ENCODE measurements at regions not wholly inside any gene's neighbourhood (a gene's known extent, or its start where the extent isn't known, plus 50 kb on each side); places are given as distances from the start of the nearest gene placed in this dataset.
"Not testable (repeated sequence)": the region's sequence is repeated elsewhere in the genome, so short reads cannot be mapped to it uniquely, and the experiment has no call there.

DNA sequence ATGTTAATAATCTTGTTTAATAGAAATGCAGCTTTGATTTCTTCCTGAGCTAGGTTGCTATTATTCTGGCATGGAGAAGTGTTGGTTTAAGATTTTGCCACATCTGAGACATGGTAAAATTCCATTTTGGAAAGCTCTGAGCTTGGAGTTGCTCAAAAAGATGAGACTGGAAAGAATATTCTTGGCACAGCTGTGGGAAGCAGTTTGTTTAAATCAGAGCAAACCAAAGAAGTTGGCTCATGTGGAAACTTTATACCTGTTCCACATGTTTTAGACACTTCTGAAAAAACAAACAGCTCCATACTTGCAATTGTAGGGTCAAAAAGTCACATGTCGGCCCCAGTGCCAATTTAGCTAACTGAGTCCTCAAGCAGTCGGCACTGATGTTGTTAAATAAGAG is 116.6 kb downstream of the SLC4A3 start:
- Histone ChIP-seq H3K27me3 (replicated peaks in 1 of 7) (peaks cover 0 to 17% (median 0%) of the 10 kb centered on the region in 7 donors), H3K4me3 (no peak overlapping the region), H3K27ac (no peak overlapping the region), H3K9me3 (no peaks in the 10 kb centered on the region), H3K36me3 (no peaks in the 10 kb centered on the region), H3K4me1 (no peaks in the 10 kb centered on the region)
- intact Hi-C loops (cut with DNase I; ENCODE audit: low total_unique reads) = no loop called here
- TF ChIP-seq, protein P1, sequence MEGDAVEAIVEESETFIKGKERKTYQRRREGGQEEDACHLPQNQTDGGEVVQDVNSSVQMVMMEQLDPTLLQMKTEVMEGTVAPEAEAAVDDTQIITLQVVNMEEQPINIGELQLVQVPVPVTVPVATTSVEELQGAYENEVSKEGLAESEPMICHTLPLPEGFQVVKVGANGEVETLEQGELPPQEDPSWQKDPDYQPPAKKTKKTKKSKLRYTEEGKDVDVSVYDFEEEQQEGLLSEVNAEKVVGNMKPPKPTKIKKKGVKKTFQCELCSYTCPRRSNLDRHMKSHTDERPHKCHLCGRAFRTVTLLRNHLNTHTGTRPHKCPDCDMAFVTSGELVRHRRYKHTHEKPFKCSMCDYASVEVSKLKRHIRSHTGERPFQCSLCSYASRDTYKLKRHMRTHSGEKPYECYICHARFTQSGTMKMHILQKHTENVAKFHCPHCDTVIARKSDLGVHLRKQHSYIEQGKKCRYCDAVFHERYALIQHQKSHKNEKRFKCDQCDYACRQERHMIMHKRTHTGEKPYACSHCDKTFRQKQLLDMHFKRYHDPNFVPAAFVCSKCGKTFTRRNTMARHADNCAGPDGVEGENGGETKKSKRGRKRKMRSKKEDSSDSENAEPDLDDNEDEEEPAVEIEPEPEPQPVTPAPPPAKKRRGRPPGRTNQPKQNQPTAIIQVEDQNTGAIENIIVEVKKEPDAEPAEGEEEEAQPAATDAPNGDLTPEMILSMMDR (IDR thresholded peaks at IDR 0.05 in 8 of 11, conservative IDR thresholded peaks at IDR 0.05 in 3 of 11) = no peak
- no peak for TF ChIP-seq POLR2A (IDR thresholded peaks at IDR 0.05)
- no peak for TF ChIP-seq POLR2AphosphoS5 (IDR thresholded peaks at IDR 0.05)
- DNase-seq = no peak
- WGBS, 5 donors = 77 to 86% (median 79%) methylated on average over 2 of the region's 2 CpGs

DNA sequence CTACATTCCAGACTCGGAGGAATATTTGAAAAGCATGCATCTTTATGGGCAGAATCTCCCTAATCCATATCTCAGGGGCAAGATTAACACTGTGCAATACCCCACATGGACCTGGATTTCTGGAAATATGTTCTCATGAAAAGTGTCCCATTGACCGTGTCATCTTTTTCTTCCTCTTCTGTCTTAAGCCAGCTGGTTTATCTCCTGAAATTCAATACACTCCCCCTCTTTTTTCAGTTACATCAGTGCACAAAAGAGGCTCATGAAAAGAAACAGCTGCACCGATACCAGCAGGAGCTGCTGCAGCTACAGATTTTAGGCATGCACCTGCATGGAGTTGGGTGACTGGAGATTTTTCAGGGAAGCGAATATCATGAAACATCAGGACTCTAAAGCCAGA is 117.2 kb downstream of the SLC4A3 start:
- Histone ChIP-seq H3K27ac (no peak overlapping the region), H3K4me3 (no peak overlapping the region), H3K36me3 (no peaks in the 10 kb centered on the region), H3K9me3 (no peaks in the 10 kb centered on the region), H3K4me1 (no peaks in the 10 kb centered on the region), H3K27me3 (replicated peaks in 1 of 7) (peaks cover 0 to 19% (median 0%) of the 10 kb centered on the region in 7 donors)
- WGBS, 5 donors = 61 to 86% (median 79%) methylated on average over 4 of the region's 4 CpGs
- TF ChIP-seq POLR2A (IDR thresholded peaks at IDR 0.05) = no peak
- no peak for TF ChIP-seq POLR2AphosphoS5 (IDR thresholded peaks at IDR 0.05)
- TF ChIP-seq, protein P1 (IDR thresholded peaks at IDR 0.05 in 8 of 11, conservative IDR thresholded peaks at IDR 0.05 in 3 of 11) = no peak
- DNase-seq = no peak
- intact Hi-C loops (cut with DNase I; ENCODE audit: low total_unique reads) = no loop called here

DNA sequence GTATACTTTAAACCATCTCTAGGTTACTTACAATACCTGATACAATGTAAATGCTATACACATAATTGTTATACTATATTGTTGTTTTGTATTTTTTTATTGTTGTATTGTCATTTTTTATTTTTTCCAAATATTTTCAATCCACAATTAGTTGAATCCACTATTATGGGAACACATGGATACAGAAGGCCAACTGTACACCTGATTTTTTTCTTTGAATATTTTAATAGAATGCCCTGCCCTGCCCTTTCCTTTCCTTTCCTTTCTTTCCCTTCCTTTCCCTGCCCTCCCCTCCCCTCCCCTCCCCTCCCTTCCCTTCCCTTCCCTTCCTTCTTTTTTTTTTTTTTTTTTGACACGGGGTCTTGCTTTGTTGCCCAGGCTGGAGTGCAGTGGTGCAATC is 120.2 kb downstream of the SLC4A3 start:
- Histone ChIP-seq H3K4me1 (no peaks in the 10 kb centered on the region), H3K27ac (no peak overlapping the region), H3K27me3 (replicated peaks in 1 of 7) (peaks cover 0 to 19% (median 0%) of the 10 kb centered on the region in 7 donors), H3K4me3 (no peak overlapping the region), H3K9me3 (peaks cover 0 to 8% (median 0%) of the 10 kb centered on the region in 8 donors), H3K36me3 (no peaks in the 10 kb centered on the region)
- 75 to 86% (median 78%) methylated on average over 1 of the region's 1 CpG for WGBS, 5 donors
- TF ChIP-seq POLR2AphosphoS5 (IDR thresholded peaks at IDR 0.05) (no peak), POLR2A (IDR thresholded peaks at IDR 0.05) (no peak)
- TF ChIP-seq, protein P1 (IDR thresholded peaks at IDR 0.05 in 8 of 11, conservative IDR thresholded peaks at IDR 0.05 in 3 of 11) = no peak
- intact Hi-C loops (cut with DNase I; ENCODE audit: low total_unique reads) = no loop called here
- no peak for DNase-seq

- Histone ChIP-seq H3K27me3 (replicated peaks in 1 of 7) (peaks cover 0 to 19% (median 0%) of the 10 kb centered on the region in 7 donors), H3K27ac (no peak overlapping the region), H3K4me1 (no peaks in the 10 kb centered on the region), H3K9me3 (peaks cover 0 to 12% (median 0%) of the 10 kb centered on the region in 8 donors), H3K4me3 (no peak overlapping the region), H3K36me3 (no peaks in the 10 kb centered on the region)
- 71 to 85% (median 81%) methylated on average over 4 of the region's 4 CpGs for WGBS, 5 donors
- intact Hi-C loops (cut with DNase I; ENCODE audit: low total_unique reads) = no loop called here
- TF ChIP-seq POLR2AphosphoS5 (IDR thresholded peaks at IDR 0.05) (no peak), POLR2A (IDR thresholded peaks at IDR 0.05) (no peak)
- TF ChIP-seq, protein P1 (IDR thresholded peaks at IDR 0.05 in 8 of 11, conservative IDR thresholded peaks at IDR 0.05 in 3 of 11) = no peak
- no peak for DNase-seq
Observed at GRCh38 chr2:219748671-219749570, 121.5 kb downstream of the SLC4A3 start.

- DNase-seq; H3K36me3 ChIP-seq; H3K4me1 ChIP-seq; H3K4me3 ChIP-seq; H3K27ac ChIP-seq; intact Hi-C loops (cut with DNase I; ENCODE audit: low total_unique reads): not testable (repeated sequence)
- H3K27me3 ChIP-seq (replicated peaks in 1 of 7) = peaks cover 0 to 14% (median 0%) of the 10 kb centered on the region in 7 donors
- H3K9me3 ChIP-seq = peaks cover 0 to 32% (median 0%) of the 10 kb centered on the region in 8 donors
- WGBS, 5 donors = 86 to 96% (median 94%) methylated on average over 14 to 34 of the region's 34 CpGs
Observed at GRCh38 chr2:219751121-219751520, 123.7 kb downstream of the SLC4A3 start.
